HFF-Myc (cell line): ENCODE measurements at regions not wholly inside any gene's neighbourhood (a gene's known extent, or its start where the extent isn't known, plus 50 kb on each side); places are given as distances from the start of the nearest gene placed in this dataset.

ENCODE experiments used
- DNase-seq: peaks from one replicate; pipeline ENCODE4 v3.0.0-alpha.2; 2011; ENCODE audit warnings: low read depth; ENCODE audit errors: extremely low read depth
- H3K4me3 ChIP-seq: replicated peaks from 2 replicates; pipeline ENCODE4 v1.5.1; 2011; ENCODE audit warnings: low read depth, mild to moderate bottlenecking, control low read depth, low read length
- CTCF ChIP-seq: IDR thresholded peaks from 2 replicates; pipeline ENCODE4 v1.5.1; 2012; ENCODE audit warnings: mild to moderate bottlenecking, low read depth, low read length, control low read depth; ENCODE audit errors: missing control alignments

GRCh38 chr4:140246216-140246615 lies 92.2 kb upstream of the MAML3 start:
- DNase-seq = no peak
- TF ChIP-seq CTCF = no peak
- no peak overlapping the region for H3K4me3 ChIP-seq

- DNase-seq = no peak
- TF ChIP-seq CTCF = no peak
- no peak overlapping the region for H3K4me3 ChIP-seq
Measured at GRCh38 chr4:140244328-140244727, 90.3 kb upstream of the MAML3 start.

- no peak for DNase-seq
- no peak overlapping the region for H3K4me3 ChIP-seq
- TF ChIP-seq CTCF = no peak
Measured at GRCh38 chr4:140243278-140243753, 89.3 kb upstream of the MAML3 start.

GRCh38 chr4:140242357-140243277 lies 88.6 kb upstream of the MAML3 start:
- no peak for DNase-seq
- no peak overlapping the region for H3K4me3 ChIP-seq
- no peak for TF ChIP-seq CTCF

GRCh38 chr4:140240237-140240636 lies 86.3 kb upstream of the MAML3 start:
- no peak for DNase-seq
- no peak for TF ChIP-seq CTCF
- H3K4me3 ChIP-seq = no peak overlapping the region

- no peak overlapping the region for H3K4me3 ChIP-seq
- no peak for DNase-seq
- no peak for TF ChIP-seq CTCF
Measured at GRCh38 chr4:140239311-140239710, 85.3 kb upstream of the MAML3 start.
